Retinal pigment epithelial cell (primary cell): ENCODE measurements at regions not wholly inside any gene's neighbourhood (a gene's known extent, or its start where the extent isn't known, plus 50 kb on each side); places are given as distances from the start of the nearest gene placed in this dataset.
"Not testable (repeated sequence)": the region's sequence is repeated elsewhere in the genome, so short reads cannot be mapped to it uniquely, and the experiment has no call there.

ENCODE experiments used
- DNase-seq: peaks from one replicate; pipeline ENCODE4 v3.0.0-alpha.2; 2010; ENCODE audit warnings: low read depth
- H3K4me3 ChIP-seq: 2 replicates; pipeline ENCODE4 v1.5.1; 2011; ENCODE audit warnings: mild to moderate bottlenecking, low read length, control low read depth, moderate library complexity
- TF ChIP-seq, protein P1 (sequence below): conservative IDR thresholded peaks from 2 replicates; pipeline ENCODE4 v1.5.1; 2011; ENCODE audit warnings: low read depth, low read length, control low read depth, inconsistent platforms

DNA sequence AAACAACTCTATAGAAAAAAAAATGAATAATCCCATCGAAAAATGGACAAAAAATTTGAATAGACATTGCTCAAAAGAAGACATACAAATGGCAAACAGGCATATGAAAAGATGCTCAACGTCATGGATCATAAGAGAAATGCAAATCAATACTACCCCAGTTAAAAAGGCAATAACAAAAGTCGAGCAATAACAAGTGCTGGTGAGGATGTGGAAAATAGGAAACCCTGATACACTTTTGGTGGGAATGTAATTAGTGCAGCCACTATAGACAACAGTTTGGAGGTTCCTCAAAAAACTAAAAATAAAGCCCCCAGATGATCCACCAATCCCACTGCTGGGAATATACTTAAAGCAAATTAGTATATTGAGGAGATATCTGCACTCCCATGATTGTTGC is 701.5 kb downstream of the NUP35 start:
- TF ChIP-seq, protein P1, sequence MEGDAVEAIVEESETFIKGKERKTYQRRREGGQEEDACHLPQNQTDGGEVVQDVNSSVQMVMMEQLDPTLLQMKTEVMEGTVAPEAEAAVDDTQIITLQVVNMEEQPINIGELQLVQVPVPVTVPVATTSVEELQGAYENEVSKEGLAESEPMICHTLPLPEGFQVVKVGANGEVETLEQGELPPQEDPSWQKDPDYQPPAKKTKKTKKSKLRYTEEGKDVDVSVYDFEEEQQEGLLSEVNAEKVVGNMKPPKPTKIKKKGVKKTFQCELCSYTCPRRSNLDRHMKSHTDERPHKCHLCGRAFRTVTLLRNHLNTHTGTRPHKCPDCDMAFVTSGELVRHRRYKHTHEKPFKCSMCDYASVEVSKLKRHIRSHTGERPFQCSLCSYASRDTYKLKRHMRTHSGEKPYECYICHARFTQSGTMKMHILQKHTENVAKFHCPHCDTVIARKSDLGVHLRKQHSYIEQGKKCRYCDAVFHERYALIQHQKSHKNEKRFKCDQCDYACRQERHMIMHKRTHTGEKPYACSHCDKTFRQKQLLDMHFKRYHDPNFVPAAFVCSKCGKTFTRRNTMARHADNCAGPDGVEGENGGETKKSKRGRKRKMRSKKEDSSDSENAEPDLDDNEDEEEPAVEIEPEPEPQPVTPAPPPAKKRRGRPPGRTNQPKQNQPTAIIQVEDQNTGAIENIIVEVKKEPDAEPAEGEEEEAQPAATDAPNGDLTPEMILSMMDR = no peak
- no peak for DNase-seq
- no peak overlapping the region for H3K4me3 ChIP-seq

DNA sequence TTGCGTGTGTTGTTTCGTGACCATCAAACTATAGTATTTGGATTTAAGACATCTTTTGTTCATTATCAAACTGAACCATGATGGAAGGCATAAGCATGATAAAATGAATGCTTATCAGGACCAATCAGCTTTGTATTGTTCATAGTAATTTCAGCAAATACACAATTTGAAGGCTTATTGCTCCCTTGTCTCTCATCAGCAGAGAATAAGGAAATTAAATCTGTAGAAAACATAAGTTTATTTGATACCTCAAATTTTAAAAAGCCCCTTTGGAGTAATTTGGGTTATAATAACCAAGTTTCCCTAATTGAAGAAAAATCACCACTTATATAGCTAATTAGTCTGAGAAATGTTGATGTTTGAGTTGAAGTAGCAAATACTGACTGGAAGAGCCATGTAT is 705.7 kb downstream of the NUP35 start:
- DNase-seq = no peak
- H3K4me3 ChIP-seq = no peak overlapping the region
- TF ChIP-seq, protein P1 = no peak

DNA sequence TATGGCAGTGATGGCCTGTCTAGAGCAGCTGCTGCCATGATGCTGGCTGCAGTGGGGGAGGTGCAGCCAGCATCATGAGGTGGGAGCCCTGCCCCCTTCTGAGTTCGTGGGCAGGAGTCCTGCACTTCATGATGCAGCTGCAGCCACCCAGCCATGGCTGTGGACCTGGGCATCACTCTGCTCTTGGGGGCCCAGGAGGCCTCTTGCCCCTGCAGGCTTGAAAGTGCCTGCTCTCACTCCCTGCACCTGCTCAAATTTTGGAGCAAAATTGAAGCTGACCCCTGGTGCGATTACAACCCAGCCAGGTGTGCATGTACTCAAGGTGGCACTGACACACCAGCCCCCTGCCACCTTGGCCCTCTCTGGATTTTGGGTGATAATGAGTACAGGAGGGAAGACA is 712.9 kb downstream of the NUP35 start:
- H3K4me3 ChIP-seq = no peak overlapping the region
- no peak for DNase-seq
- TF ChIP-seq, protein P1 = no peak

DNA sequence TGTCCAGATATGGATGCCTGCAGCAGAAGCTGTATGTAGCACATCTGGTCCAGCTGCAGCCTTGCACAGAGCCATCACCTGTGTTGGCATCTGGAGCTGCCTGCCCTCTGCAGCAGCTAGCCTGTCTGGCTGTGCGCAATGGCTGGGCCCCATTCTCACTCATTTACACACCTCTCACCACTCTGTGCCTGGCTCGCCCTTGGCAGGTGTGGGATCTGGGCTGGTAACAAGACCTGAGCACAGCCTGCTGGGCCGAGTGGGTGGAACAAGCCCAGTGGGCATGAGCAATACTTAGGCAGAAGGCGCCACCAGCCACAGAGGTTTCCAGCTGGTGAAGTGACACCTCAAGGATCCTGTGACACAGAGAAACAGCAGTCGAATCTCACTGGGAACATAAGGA is 714.1 kb downstream of the NUP35 start:
- DNase-seq = no peak
- no peak overlapping the region for H3K4me3 ChIP-seq
- TF ChIP-seq, protein P1 = no peak

DNA sequence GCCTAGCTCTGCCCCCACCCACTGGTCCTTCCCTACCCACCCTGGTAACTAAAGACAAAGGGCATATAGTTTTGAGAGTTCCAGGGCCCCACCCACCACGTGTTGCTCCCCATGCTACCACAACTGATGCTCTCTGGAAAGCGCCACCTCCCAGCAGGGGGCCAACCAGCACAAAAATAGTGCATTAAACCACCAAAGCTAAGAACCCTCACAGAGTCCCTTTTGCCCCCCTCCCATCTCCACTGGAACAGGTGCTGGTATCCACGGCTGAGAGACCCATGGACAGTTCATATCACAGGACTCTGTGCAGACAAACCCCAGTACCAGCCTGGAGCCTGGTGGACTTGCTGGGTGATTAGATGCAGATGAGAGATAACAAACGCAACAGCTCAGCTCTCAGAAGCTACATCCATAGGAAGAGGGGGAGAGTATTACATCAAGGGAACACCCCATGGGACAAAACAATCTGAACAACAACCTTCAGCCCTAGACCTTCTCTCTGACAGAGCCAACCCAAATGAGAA is 715.9 kb downstream of the NUP35 start:
- TF ChIP-seq, protein P1 = no peak
- no peak for DNase-seq
- no peak overlapping the region for H3K4me3 ChIP-seq

DNA sequence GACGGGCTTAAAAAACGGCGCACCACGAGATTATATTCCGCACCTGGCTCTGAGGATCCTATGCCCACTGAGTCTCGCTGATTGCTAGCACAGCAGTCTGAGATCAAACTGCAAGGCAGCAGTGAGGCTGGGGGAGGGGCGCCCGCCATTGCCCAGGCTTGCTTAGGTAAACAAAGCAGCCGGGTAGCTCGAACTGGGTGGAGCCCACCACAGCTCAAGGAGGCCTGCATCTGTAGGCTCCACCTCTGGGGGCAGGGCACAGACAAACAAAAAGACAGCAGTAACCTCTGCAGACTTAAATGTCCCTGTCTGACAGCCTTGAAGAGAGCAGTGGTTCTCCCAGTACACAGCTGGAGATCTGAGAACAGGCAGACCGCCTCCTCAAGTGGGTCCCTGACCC is 725.6 kb downstream of the NUP35 start:
- H3K4me3 ChIP-seq, DNase-seq: not testable (repeated sequence)

DNA sequence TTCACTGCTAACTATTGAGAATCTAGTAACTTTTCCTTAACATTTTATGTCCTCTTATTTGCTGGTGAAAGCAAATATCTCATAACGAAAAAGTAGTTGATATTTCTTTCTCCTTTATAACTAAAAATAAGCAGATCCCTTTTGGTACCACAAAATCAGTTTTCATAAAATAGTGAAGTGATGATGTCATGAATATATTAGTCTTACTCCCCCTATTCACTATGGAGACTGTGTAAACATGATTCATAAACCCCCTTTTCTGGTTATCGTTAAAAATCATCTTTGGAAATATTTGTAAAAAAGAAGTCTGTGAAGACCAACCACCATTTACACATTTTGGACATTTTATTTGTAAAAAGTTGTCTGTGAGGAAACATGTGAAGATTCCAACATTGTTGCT is 734.9 kb downstream of the NUP35 start:
- no peak overlapping the region for H3K4me3 ChIP-seq
- DNase-seq = no peak
- TF ChIP-seq, protein P1 = no peak

DNA sequence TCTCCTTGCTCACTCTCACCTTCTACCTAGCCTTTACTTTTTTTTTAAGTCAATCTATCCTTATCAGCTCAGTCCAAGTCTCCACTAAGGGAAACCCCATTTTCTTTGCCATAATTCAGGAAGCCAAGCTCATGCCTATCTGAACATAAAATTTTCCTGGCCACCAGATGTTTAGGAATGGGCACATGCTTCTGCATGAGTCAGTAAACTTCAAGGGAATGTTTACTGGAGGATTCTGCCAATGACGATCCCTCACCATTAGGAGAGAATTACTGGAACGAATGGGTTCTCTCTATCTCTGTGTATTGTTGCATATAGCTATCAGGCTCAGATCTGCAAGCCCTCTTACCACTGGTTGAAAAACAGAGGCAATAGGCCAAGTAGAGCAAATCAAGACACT is 731.7 kb upstream of the ZNF804A start:
- no peak for DNase-seq
- no peak overlapping the region for H3K4me3 ChIP-seq
- TF ChIP-seq, protein P1 = no peak
